Breast epithelium (tissue), 4 donors: ENCODE measurements at regions not wholly inside any gene's neighbourhood (a gene's known extent, or its start where the extent isn't known, plus 50 kb on each side); places are given as distances from the start of the nearest gene placed in this dataset.

ENCODE experiments used
- DNase-seq, 2 donors: peaks; one replicate each; pipeline ENCODE4 v3.0.0-alpha.2; 2019; ENCODE audit warnings: low spot score in 2 of 2
- H3K27ac ChIP-seq, 2 donors: fragments of 200-600 bp; sonication (generic) in 1 of 2; one replicate each; pipeline ENCODE4 v1.5.1; 2016 to 2019; ENCODE audit warnings: mild to moderate bottlenecking in 1 of 2
- H3K27me3 ChIP-seq, 2 donors: fragments of 200-600 bp; sonication (generic) in 1 of 2; one replicate each; pipeline versions ENCODE4 v1.5.1 to v1.6.0; 2017 to 2019; ENCODE audit warnings: control low read depth in 1 of 2, mild to moderate bottlenecking in 1 of 2
- H3K36me3 ChIP-seq: fragments of 200-600 bp; one replicate; pipeline ENCODE4 v1.5.1; 2019
- H3K4me1 ChIP-seq, 2 donors: fragments of 200-600 bp; sonication (generic); one replicate each; pipeline ENCODE4 v1.5.1; 2016 to 2019; ENCODE audit warnings: control low read depth in 1 of 2
- H3K4me3 ChIP-seq, 3 donors: fragments of 200-600 bp; sonication (generic); 1 replicate in 2 of 3; 2 replicates in 1 of 3; pipeline ENCODE4 v1.5.1; 2016 to 2019; ENCODE audit warnings: mild to moderate bottlenecking in 3 of 3, moderate library complexity in 2 of 3
- H3K9me3 ChIP-seq, 2 donors: fragments of 200-600 bp; sonication (generic) in 1 of 2; one replicate each; pipeline ENCODE4 v1.5.1; 2016 to 2019; ENCODE audit warnings: control low read depth in 1 of 2
- CTCF ChIP-seq, 3 donors: fragments of 450-650 bp; IDR thresholded peaks; one replicate each; pipeline ENCODE4 v1.5.1; 2016 to 2017; ENCODE audit warnings: antibody characterized with exemption in 3 of 3, mild to moderate bottlenecking in 3 of 3, moderate library complexity in 3 of 3
- POLR2A ChIP-seq: fragments of 450-650 bp; IDR thresholded peaks from one replicate; pipeline ENCODE4 v1.6.1; 2016; ENCODE audit warnings: antibody characterized with exemption, mild to moderate bottlenecking, moderate library complexity
- POLR2AphosphoS5 ChIP-seq, 3 donors: sonication (generic); formaldehyde crosslinking; IDR thresholded peaks; one replicate each; pipeline ENCODE4 v1.6.1; 2017; ENCODE audit warnings: antibody characterized with exemption in 3 of 3
- intact Hi-C: fragments of 100-400 bp; cut with DNase I; formaldehyde crosslinking; loops from one replicate; pipeline ENCODE4 v1.15.1; 2023; ENCODE audit warnings: low total_unique reads

- H3K4me3 ChIP-seq: no peak overlapping the region
- DNase-seq: peak in 1 of 2 donors; percentile 48
- intact Hi-C loops: no loop called here
- H3K9me3 ChIP-seq: no peaks in the 10 kb centered on the region
- TF ChIP-seq POLR2A (no peak), POLR2AphosphoS5 (IDR thresholded peaks at IDR 0.05) (no peak), CTCF (IDR thresholded peaks at IDR 0.05) (no peak)
- H3K4me1 ChIP-seq: no peaks in the 10 kb centered on the region
- no peak overlapping the region for H3K27ac ChIP-seq
- H3K36me3 ChIP-seq: no peaks in the 10 kb centered on the region
- H3K27me3 ChIP-seq: peaks cover 0 to 46% of the 10 kb centered on the region in 2 donors
Measured at GRCh38 chr22:49238181-49239141, 589.2 kb downstream of the BRD1 start.

- no peaks in the 10 kb centered on the region for H3K9me3 ChIP-seq
- H3K27ac ChIP-seq: no peak overlapping the region
- H3K4me3 ChIP-seq: no peak overlapping the region
- no peak for DNase-seq
- H3K36me3 ChIP-seq: no peaks in the 10 kb centered on the region
- TF ChIP-seq CTCF (IDR thresholded peaks at IDR 0.05) (no peak), POLR2A (no peak), POLR2AphosphoS5 (IDR thresholded peaks at IDR 0.05) (no peak)
- intact Hi-C loops: no loop called here
- peaks cover 0 to 48% of the 10 kb centered on the region in 2 donors for H3K27me3 ChIP-seq
- H3K4me1 ChIP-seq: no peaks in the 10 kb centered on the region
Measured at GRCh38 chr22:49237703-49238102, 590.0 kb downstream of the BRD1 start.

GRCh38 chr22:49237279-49237678 lies 590.4 kb downstream of the BRD1 start:
- DNase-seq: no peak

GRCh38 chr22:49236541-49237075 lies 591.1 kb downstream of the BRD1 start:
- TF ChIP-seq CTCF (IDR thresholded peaks at IDR 0.05) (no peak), POLR2AphosphoS5 (IDR thresholded peaks at IDR 0.05) (no peak), POLR2A (no peak)
- H3K36me3 ChIP-seq: no peaks in the 10 kb centered on the region
- H3K27ac ChIP-seq: no peak overlapping the region
- intact Hi-C loops: no loop called here
- peaks cover 0 to 54% of the 10 kb centered on the region in 2 donors for H3K27me3 ChIP-seq
- no peak overlapping the region for H3K4me3 ChIP-seq
- H3K4me1 ChIP-seq: no peaks in the 10 kb centered on the region
- no peaks in the 10 kb centered on the region for H3K9me3 ChIP-seq
- peak in 1 of 2 donors; percentile 22 for DNase-seq

More at GRCh38 chr22:49237279-49237678, 590.4 kb downstream of the BRD1 start:
- H3K9me3 ChIP-seq: no peaks in the 10 kb centered on the region
- peaks cover 0 to 52% of the 10 kb centered on the region in 2 donors for H3K27me3 ChIP-seq
- no peaks in the 10 kb centered on the region for H3K4me1 ChIP-seq
- H3K36me3 ChIP-seq: no peaks in the 10 kb centered on the region
- H3K27ac ChIP-seq: no peak overlapping the region
- TF ChIP-seq POLR2A (no peak), CTCF (IDR thresholded peaks at IDR 0.05) (no peak), POLR2AphosphoS5 (IDR thresholded peaks at IDR 0.05) (no peak)
- intact Hi-C loops: no loop called here
- H3K4me3 ChIP-seq: no peak overlapping the region
